Activated naive CD8-positive, alpha-beta T cell treated with anti-CD3 and anti-CD28 coated beads, Interleukin-2, amount 50 U/mL, for 24 hours (primary cell): ENCODE measurements at regions not wholly inside any gene's neighbourhood (a gene's known extent, or its start where the extent isn't known, plus 50 kb on each side); places are given as distances from the start of the nearest gene placed in this dataset.

Experiments
- ATAC-seq: fragments of 150-1000 bp; cut with Tn5 transposase; one replicate; pipeline ENCODE4 v1.10.0; 2021
- DNase-seq: peaks from one replicate; pipeline ENCODE4 v3.0.0; 2021
- H3K27ac Mint-ChIP-seq: one replicate; pipeline ENCODE4 v1.8.0; 2021; ENCODE audit warnings: mild to moderate bottlenecking, mixed read lengths
- H3K27me3 Mint-ChIP-seq: one replicate; pipeline ENCODE4 v1.8.0; 2021; ENCODE audit warnings: mixed read lengths
- H3K36me3 Mint-ChIP-seq: one replicate; pipeline ENCODE4 v1.8.0; 2021; ENCODE audit warnings: low read depth, mixed read lengths
- H3K4me1 Mint-ChIP-seq: one replicate; pipeline ENCODE4 v1.8.0; 2021; ENCODE audit warnings: mixed read lengths
- H3K4me3 Mint-ChIP-seq: one replicate; pipeline ENCODE4 v1.8.0; 2021; ENCODE audit warnings: mild to moderate bottlenecking, moderate library complexity, mixed read lengths
- H3K9me3 Mint-ChIP-seq: one replicate; pipeline ENCODE4 v1.8.0; 2021; ENCODE audit warnings: mixed read lengths

GRCh38 chr2:136195226-136195625, 77.3 kb upstream of the CXCR4 start:
- Mint-ChIP-seq H3K4me1 (no peaks in the 10 kb centered on the region), H3K9me3 (peaks cover 4% of the 10 kb centered on the region), H3K27me3 (no peaks in the 10 kb centered on the region), H3K4me3 (no peak overlapping the region), H3K36me3 (no peaks in the 10 kb centered on the region), H3K27ac (no peak overlapping the region)
- no peak for DNase-seq
- ATAC-seq = no peak

- DNase-seq (no peak), ATAC-seq (no peak)
- no peaks in the 10 kb centered on the region for H3K9me3 Mint-ChIP-seq
- no peaks in the 10 kb centered on the region for H3K36me3 Mint-ChIP-seq
- H3K4me1 Mint-ChIP-seq = no peaks in the 10 kb centered on the region
- no peak overlapping the region for H3K4me3 Mint-ChIP-seq
- H3K27ac Mint-ChIP-seq = no peak overlapping the region
- H3K27me3 Mint-ChIP-seq = no peaks in the 10 kb centered on the region
Measured at GRCh38 chr2:136191041-136191440, 73.1 kb upstream of the CXCR4 start.

- no peaks in the 10 kb centered on the region for H3K9me3 Mint-ChIP-seq
- H3K27ac Mint-ChIP-seq = no peak overlapping the region
- ATAC-seq (no peak), DNase-seq (no peak)
- no peaks in the 10 kb centered on the region for H3K27me3 Mint-ChIP-seq
- H3K36me3 Mint-ChIP-seq = no peaks in the 10 kb centered on the region
- H3K4me1 Mint-ChIP-seq = no peaks in the 10 kb centered on the region
- no peak overlapping the region for H3K4me3 Mint-ChIP-seq
Measured at GRCh38 chr2:136189221-136189782, 71.4 kb upstream of the CXCR4 start.

- no peaks in the 10 kb centered on the region for H3K9me3 Mint-ChIP-seq
- DNase-seq = no peak
- H3K27me3 Mint-ChIP-seq = no peaks in the 10 kb centered on the region
- H3K27ac Mint-ChIP-seq = no peak overlapping the region
- no peaks in the 10 kb centered on the region for H3K4me1 Mint-ChIP-seq
- no peaks in the 10 kb centered on the region for H3K36me3 Mint-ChIP-seq
- H3K4me3 Mint-ChIP-seq = no peak overlapping the region
- ATAC-seq = no peak
Measured at GRCh38 chr2:136188086-136188485, 70.1 kb upstream of the CXCR4 start.

- DNase-seq (no peak), ATAC-seq (no peak)
- no peaks in the 10 kb centered on the region for H3K27me3 Mint-ChIP-seq
- no peaks in the 10 kb centered on the region for H3K4me1 Mint-ChIP-seq
- no peak overlapping the region for H3K27ac Mint-ChIP-seq
- no peak overlapping the region for H3K4me3 Mint-ChIP-seq
- no peaks in the 10 kb centered on the region for H3K36me3 Mint-ChIP-seq
- H3K9me3 Mint-ChIP-seq = no peaks in the 10 kb centered on the region
Measured at GRCh38 chr2:136185981-136186776, 68.2 kb upstream of the CXCR4 start.

- Mint-ChIP-seq H3K27me3 (no peaks in the 10 kb centered on the region), H3K4me3 (no peak overlapping the region), H3K36me3 (no peaks in the 10 kb centered on the region), H3K4me1 (peaks cover 9% of the 10 kb centered on the region), H3K27ac (no peak overlapping the region), H3K9me3 (no peaks in the 10 kb centered on the region)
- no peak for ATAC-seq
- no peak for DNase-seq
Measured at GRCh38 chr2:136183097-136183496, 65.1 kb upstream of the CXCR4 start.

GRCh38 chr2:136182315-136182714, 64.4 kb upstream of the CXCR4 start:
- Mint-ChIP-seq H3K27me3 (no peaks in the 10 kb centered on the region), H3K9me3 (no peaks in the 10 kb centered on the region)

GRCh38 chr2:136179602-136179975, 61.6 kb upstream of the CXCR4 start:
- Mint-ChIP-seq H3K27ac (no peak overlapping the region), H3K36me3 (no peaks in the 10 kb centered on the region), H3K9me3 (no peaks in the 10 kb centered on the region), H3K4me3 (no peak overlapping the region), H3K4me1 (peaks cover 9% of the 10 kb centered on the region), H3K27me3 (no peaks in the 10 kb centered on the region)
- DNase-seq (no peak), ATAC-seq (no peak)

More at GRCh38 chr2:136182315-136182714, 64.4 kb upstream of the CXCR4 start:
- ATAC-seq = no peak
- Mint-ChIP-seq H3K4me3 (no peak overlapping the region), H3K4me1 (peaks cover 9% of the 10 kb centered on the region), H3K36me3 (no peaks in the 10 kb centered on the region), H3K27ac (no peak overlapping the region)
- DNase-seq = no peak

- DNase-seq (no peak), ATAC-seq (no peak)
- Mint-ChIP-seq H3K27me3 (no peaks in the 10 kb centered on the region), H3K4me3 (no peak overlapping the region), H3K27ac (no peak overlapping the region), H3K36me3 (no peaks in the 10 kb centered on the region), H3K9me3 (no peaks in the 10 kb centered on the region), H3K4me1 (peaks cover 9% of the 10 kb centered on the region)
Measured at GRCh38 chr2:136178941-136179601, 61.1 kb upstream of the CXCR4 start.

GRCh38 chr2:136175868-136176267, 57.9 kb upstream of the CXCR4 start:
- Mint-ChIP-seq H3K27me3 (no peaks in the 10 kb centered on the region), H3K36me3 (no peaks in the 10 kb centered on the region), H3K4me1 (peaks cover 21% of the 10 kb centered on the region), H3K27ac (no peak overlapping the region), H3K4me3 (no peak overlapping the region), H3K9me3 (no peaks in the 10 kb centered on the region)
- no peak for ATAC-seq
- no peak for DNase-seq

- Mint-ChIP-seq H3K27ac (no peak overlapping the region), H3K9me3 (no peaks in the 10 kb centered on the region), H3K4me3 (no peak overlapping the region), H3K36me3 (no peaks in the 10 kb centered on the region), H3K27me3 (no peaks in the 10 kb centered on the region), H3K4me1 (peaks cover 22% of the 10 kb centered on the region)
- ATAC-seq (no peak), DNase-seq (no peak)
Measured at GRCh38 chr2:136175466-136175865, 57.5 kb upstream of the CXCR4 start.

GRCh38 chr2:136173126-136173525, 55.2 kb upstream of the CXCR4 start:
- DNase-seq (no peak), ATAC-seq (no peak)
- H3K36me3 Mint-ChIP-seq = no peaks in the 10 kb centered on the region
- peaks cover 13% of the 10 kb centered on the region for H3K4me1 Mint-ChIP-seq
- H3K27me3 Mint-ChIP-seq = no peaks in the 10 kb centered on the region
- H3K4me3 Mint-ChIP-seq = no peak overlapping the region
- H3K9me3 Mint-ChIP-seq = no peaks in the 10 kb centered on the region
- H3K27ac Mint-ChIP-seq = no peak overlapping the region

- Mint-ChIP-seq H3K36me3 (no peaks in the 10 kb centered on the region), H3K4me3 (no peak overlapping the region), H3K27ac (no peak overlapping the region), H3K9me3 (no peaks in the 10 kb centered on the region), H3K4me1 (peaks cover 13% of the 10 kb centered on the region), H3K27me3 (no peaks in the 10 kb centered on the region)
- ATAC-seq (no peak), DNase-seq (no peak)
Measured at GRCh38 chr2:136171223-136171622, 53.3 kb upstream of the CXCR4 start.

GRCh38 chr2:136168720-136169119, 50.8 kb upstream of the CXCR4 start:
- Mint-ChIP-seq H3K27ac (no peak overlapping the region), H3K4me1 (peaks cover 15% of the 10 kb centered on the region)

More at GRCh38 chr2:136168720-136169119, 50.8 kb upstream of the CXCR4 start:
- ATAC-seq (no peak), DNase-seq (no peak)
- Mint-ChIP-seq H3K27me3 (no peaks in the 10 kb centered on the region), H3K4me3 (no peak overlapping the region), H3K36me3 (no peaks in the 10 kb centered on the region), H3K9me3 (no peaks in the 10 kb centered on the region)
